ENCODE measurements at regions not wholly inside any gene's neighbourhood (a gene's known extent, or its start where the extent isn't known, plus 50 kb on each side); places are given as distances from the start of the nearest gene placed in this dataset.

DNA sequence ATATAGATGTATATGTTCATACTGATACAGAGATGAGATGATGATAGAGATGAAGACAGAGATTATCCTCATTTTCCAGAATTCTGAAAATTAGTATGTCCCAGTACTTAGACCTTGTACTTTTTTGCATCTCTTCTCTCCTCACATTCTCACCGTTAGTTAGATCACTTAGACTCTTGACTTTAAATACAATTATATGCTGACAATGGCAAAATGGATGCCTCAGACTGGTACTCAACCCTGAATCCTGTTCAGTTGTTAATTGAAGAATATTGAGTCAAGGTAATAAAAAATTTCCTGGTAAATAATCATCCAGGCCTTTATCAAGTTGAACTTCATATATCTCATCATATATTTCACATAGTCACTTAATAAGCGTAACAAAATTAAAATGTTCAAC, 505.4 kb downstream of the EFNA5 start:
- TF ChIP-seq CTCF (IDR thresholded peaks at IDR 0.05) (no peak), POLR2A (IDR thresholded peaks at IDR 0.05) (no peak), POLR2AphosphoS5 (IDR thresholded peaks at IDR 0.05) (no peak), EP300 (IDR thresholded peaks at IDR 0.05) (no peak)
